Liver (tissue), 3 donors: ENCODE measurements at regions not wholly inside any gene's neighbourhood (a gene's known extent, or its start where the extent isn't known, plus 50 kb on each side); places are given as distances from the start of the nearest gene placed in this dataset.

Experiments used
- EGR1 ChIP-seq, 2 donors: IDR thresholded peaks; 2 replicates each; pipeline ENCODE4 v1.6.1; 2016 to 2018; ENCODE audit warnings: antibody characterized with exemption in 2 of 2, low read depth in 2 of 2
- FOXA2 ChIP-seq: IDR thresholded peaks from 2 replicates; pipeline ENCODE4 v1.6.1; 2016; ENCODE audit warnings: antibody characterized with exemption
- JUND ChIP-seq, 2 donors: IDR thresholded peaks; 2 replicates each; pipeline ENCODE4 v1.6.1; 2016; ENCODE audit warnings: antibody characterized with exemption in 2 of 2
- NR2F2 ChIP-seq: IDR thresholded peaks from 2 replicates; pipeline ENCODE4 v1.6.1; 2016; ENCODE audit warnings: antibody characterized with exemption
- TF ChIP-seq, protein P1 (sequence below): fragments of 150-350 bp; IDR thresholded peaks from 2 replicates; pipeline ENCODE4 v1.5.1; 2017; ENCODE audit warnings: improper control_type of control experiment, low read depth, low read length; ENCODE audit not compliant: missing input control
- TF ChIP-seq, protein P2 (sequence below): IDR thresholded peaks from 2 replicates; pipeline ENCODE4 v1.6.1; 2016; ENCODE audit warnings: antibody characterized with exemption, mild to moderate bottlenecking
- TF ChIP-seq, protein P3 (sequence below): IDR thresholded peaks from 2 replicates; pipeline ENCODE4 v1.6.1; 2016; ENCODE audit warnings: antibody characterized with exemption
- TF ChIP-seq, protein P4 (sequence below): IDR thresholded peaks from 2 replicates; pipeline ENCODE4 v1.6.1; 2016; ENCODE audit warnings: antibody characterized with exemption
- TF ChIP-seq, protein P5 (sequence below): IDR thresholded peaks from 2 replicates; pipeline ENCODE4 v1.6.1; 2016; ENCODE audit warnings: antibody characterized with exemption
- donor health status: healthy.
- donor health status: healthy.

DNA sequence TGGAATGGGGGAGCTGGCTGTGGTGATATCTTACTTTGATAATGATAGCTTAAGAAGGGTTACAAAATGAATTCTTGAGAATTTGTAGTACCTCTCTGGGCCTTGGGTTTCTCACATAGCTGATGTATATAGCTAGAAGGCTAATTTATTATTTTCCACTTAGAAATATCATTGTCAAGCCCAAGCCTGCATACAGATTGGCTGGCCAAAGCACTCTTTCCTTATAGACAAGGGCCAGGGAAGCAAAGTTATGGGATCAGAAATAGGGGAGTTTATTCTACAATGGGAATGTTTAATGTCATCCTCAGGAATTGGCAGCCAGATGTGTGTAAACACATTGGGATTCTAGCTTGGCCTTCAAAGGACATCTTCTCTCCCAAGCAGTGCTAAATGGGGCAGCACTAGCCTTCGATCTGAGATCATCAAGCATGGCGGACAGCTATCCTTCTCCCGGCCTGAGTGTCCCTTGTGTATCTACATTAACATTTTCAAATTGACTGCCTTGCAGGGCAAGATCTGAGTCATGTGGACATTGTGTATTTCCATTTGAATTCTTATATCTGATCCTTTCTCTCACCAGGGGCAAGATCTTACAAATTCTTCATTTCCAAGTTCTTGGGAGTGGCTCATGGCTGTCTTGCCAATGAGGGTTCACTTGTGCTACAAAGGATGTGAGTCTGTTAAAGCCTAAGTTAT, 457.2 kb downstream of the ARHGEF28 start:
- TF ChIP-seq, protein P1, sequence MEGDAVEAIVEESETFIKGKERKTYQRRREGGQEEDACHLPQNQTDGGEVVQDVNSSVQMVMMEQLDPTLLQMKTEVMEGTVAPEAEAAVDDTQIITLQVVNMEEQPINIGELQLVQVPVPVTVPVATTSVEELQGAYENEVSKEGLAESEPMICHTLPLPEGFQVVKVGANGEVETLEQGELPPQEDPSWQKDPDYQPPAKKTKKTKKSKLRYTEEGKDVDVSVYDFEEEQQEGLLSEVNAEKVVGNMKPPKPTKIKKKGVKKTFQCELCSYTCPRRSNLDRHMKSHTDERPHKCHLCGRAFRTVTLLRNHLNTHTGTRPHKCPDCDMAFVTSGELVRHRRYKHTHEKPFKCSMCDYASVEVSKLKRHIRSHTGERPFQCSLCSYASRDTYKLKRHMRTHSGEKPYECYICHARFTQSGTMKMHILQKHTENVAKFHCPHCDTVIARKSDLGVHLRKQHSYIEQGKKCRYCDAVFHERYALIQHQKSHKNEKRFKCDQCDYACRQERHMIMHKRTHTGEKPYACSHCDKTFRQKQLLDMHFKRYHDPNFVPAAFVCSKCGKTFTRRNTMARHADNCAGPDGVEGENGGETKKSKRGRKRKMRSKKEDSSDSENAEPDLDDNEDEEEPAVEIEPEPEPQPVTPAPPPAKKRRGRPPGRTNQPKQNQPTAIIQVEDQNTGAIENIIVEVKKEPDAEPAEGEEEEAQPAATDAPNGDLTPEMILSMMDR = no peak
- TF ChIP-seq, protein P2, sequence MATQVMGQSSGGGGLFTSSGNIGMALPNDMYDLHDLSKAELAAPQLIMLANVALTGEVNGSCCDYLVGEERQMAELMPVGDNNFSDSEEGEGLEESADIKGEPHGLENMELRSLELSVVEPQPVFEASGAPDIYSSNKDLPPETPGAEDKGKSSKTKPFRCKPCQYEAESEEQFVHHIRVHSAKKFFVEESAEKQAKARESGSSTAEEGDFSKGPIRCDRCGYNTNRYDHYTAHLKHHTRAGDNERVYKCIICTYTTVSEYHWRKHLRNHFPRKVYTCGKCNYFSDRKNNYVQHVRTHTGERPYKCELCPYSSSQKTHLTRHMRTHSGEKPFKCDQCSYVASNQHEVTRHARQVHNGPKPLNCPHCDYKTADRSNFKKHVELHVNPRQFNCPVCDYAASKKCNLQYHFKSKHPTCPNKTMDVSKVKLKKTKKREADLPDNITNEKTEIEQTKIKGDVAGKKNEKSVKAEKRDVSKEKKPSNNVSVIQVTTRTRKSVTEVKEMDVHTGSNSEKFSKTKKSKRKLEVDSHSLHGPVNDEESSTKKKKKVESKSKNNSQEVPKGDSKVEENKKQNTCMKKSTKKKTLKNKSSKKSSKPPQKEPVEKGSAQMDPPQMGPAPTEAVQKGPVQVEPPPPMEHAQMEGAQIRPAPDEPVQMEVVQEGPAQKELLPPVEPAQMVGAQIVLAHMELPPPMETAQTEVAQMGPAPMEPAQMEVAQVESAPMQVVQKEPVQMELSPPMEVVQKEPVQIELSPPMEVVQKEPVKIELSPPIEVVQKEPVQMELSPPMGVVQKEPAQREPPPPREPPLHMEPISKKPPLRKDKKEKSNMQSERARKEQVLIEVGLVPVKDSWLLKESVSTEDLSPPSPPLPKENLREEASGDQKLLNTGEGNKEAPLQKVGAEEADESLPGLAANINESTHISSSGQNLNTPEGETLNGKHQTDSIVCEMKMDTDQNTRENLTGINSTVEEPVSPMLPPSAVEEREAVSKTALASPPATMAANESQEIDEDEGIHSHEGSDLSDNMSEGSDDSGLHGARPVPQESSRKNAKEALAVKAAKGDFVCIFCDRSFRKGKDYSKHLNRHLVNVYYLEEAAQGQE = no peak
- TF ChIP-seq FOXA2 (no peak), NR2F2 (no peak), EGR1 (IDR thresholded peaks at IDR 0.05; ENCODE audit: low read depth in 2 of 2) (no peak), JUND (IDR thresholded peaks at IDR 0.05) (no peak)
- TF ChIP-seq, protein P3, sequence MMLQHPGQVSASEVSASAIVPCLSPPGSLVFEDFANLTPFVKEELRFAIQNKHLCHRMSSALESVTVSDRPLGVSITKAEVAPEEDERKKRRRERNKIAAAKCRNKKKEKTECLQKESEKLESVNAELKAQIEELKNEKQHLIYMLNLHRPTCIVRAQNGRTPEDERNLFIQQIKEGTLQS = no peak
- TF ChIP-seq, protein P4, sequence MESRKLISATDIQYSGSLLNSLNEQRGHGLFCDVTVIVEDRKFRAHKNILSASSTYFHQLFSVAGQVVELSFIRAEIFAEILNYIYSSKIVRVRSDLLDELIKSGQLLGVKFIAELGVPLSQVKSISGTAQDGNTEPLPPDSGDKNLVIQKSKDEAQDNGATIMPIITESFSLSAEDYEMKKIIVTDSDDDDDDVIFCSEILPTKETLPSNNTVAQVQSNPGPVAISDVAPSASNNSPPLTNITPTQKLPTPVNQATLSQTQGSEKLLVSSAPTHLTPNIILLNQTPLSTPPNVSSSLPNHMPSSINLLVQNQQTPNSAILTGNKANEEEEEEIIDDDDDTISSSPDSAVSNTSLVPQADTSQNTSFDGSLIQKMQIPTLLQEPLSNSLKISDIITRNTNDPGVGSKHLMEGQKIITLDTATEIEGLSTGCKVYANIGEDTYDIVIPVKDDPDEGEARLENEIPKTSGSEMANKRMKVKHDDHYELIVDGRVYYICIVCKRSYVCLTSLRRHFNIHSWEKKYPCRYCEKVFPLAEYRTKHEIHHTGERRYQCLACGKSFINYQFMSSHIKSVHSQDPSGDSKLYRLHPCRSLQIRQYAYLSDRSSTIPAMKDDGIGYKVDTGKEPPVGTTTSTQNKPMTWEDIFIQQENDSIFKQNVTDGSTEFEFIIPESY = no peak
- TF ChIP-seq, protein P5, sequence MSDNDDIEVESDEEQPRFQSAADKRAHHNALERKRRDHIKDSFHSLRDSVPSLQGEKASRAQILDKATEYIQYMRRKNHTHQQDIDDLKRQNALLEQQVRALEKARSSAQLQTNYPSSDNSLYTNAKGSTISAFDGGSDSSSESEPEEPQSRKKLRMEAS = no peak
